Trophoblast cell (in vitro differentiated cells and primary cell): ENCODE measurements at regions not wholly inside any gene's neighbourhood (a gene's known extent, or its start where the extent isn't known, plus 50 kb on each side); places are given as distances from the start of the nearest gene placed in this dataset.
"Not testable (repeated sequence)": the region's sequence is repeated elsewhere in the genome, so short reads cannot be mapped to it uniquely, and the experiment has no call there.

Source experiments
- DNase-seq, 2 donors: peaks; one replicate each; pipeline ENCODE4 v3.0.0-alpha.2; 2016
- H2AFZ ChIP-seq: 2 replicates; pipeline ENCODE4 v1.6.1; 2013; ENCODE audit warnings: low read length, moderate library complexity, mild to moderate bottlenecking; ENCODE audit not compliant: insufficient read depth, poor library complexity
- H2AK5ac ChIP-seq: 2 replicates; pipeline ENCODE4 v1.6.1; 2013; ENCODE audit warnings: mild to moderate bottlenecking, low read length
- H2BK120ac ChIP-seq: 2 replicates; pipeline ENCODE4 v1.6.1; 2013; ENCODE audit warnings: low read length, mild to moderate bottlenecking, moderate library complexity; ENCODE audit not compliant: insufficient read depth, poor library complexity
- H2BK12ac ChIP-seq: 2 replicates; pipeline ENCODE4 v1.6.1; 2013; ENCODE audit warnings: mild to moderate bottlenecking, low read length, moderate library complexity
- H2BK5ac ChIP-seq: 2 replicates; pipeline ENCODE4 v1.6.1; 2013; ENCODE audit warnings: low read length, low read depth, moderate library complexity, mild to moderate bottlenecking; ENCODE audit not compliant: poor library complexity
- H3K14ac ChIP-seq: 2 replicates; pipeline ENCODE4 v1.6.1; 2013; ENCODE audit warnings: mild to moderate bottlenecking, low read length
- H3K18ac ChIP-seq: 2 replicates; pipeline ENCODE4 v1.6.1; 2013; ENCODE audit warnings: mild to moderate bottlenecking, low read length
- H3K23ac ChIP-seq: 2 replicates; pipeline ENCODE4 v1.6.1; 2013; ENCODE audit warnings: low read length
- H3K27ac ChIP-seq: 2 replicates; pipeline ENCODE4 v1.5.1; 2013; ENCODE audit warnings: low read depth, mild to moderate bottlenecking, inconsistent platforms, low read length, moderate library complexity
- H3K27me3 ChIP-seq: 2 replicates; pipeline ENCODE4 v1.6.1; 2013; ENCODE audit warnings: inconsistent platforms, mild to moderate bottlenecking, low read length, moderate library complexity; ENCODE audit not compliant: insufficient read depth
- H3K36me3 ChIP-seq, 2 experiments: 1 replicate in 1 of 2; 2 replicates in 1 of 2; pipeline ENCODE4 v1.6.1; 2013; ENCODE audit warnings: low read length in 2 of 2, mild to moderate bottlenecking in 2 of 2, moderate library complexity in 1 of 2; ENCODE audit not compliant: insufficient read depth in 2 of 2, control insufficient read depth in 1 of 2
- H3K4ac ChIP-seq: 2 replicates; pipeline ENCODE4 v1.6.1; 2013; ENCODE audit warnings: low read depth, mild to moderate bottlenecking, low read length, moderate library complexity
- H3K4me1 ChIP-seq, 2 experiments: 1 replicate in 1 of 2; 2 replicates in 1 of 2; pipeline ENCODE4 v1.6.1; 2013; ENCODE audit warnings: low read length in 2 of 2, mild to moderate bottlenecking in 2 of 2, moderate library complexity in 1 of 2; ENCODE audit not compliant: insufficient read depth in 2 of 2, control insufficient read depth in 1 of 2
- H3K4me2 ChIP-seq: 2 replicates; pipeline ENCODE4 v1.6.1; 2013; ENCODE audit warnings: inconsistent platforms, mild to moderate bottlenecking, low read length, moderate library complexity
- H3K4me3 ChIP-seq: 2 replicates; pipeline ENCODE4 v1.5.1; 2013; ENCODE audit warnings: mild to moderate bottlenecking, low read depth, low read length, inconsistent platforms
- H3K79me1 ChIP-seq: one replicate; pipeline ENCODE4 v1.6.1; 2013; ENCODE audit warnings: low read length
- H3K79me2 ChIP-seq: 2 replicates; pipeline ENCODE4 v1.6.1; 2013; ENCODE audit warnings: low read length, mild to moderate bottlenecking; ENCODE audit not compliant: control insufficient read depth, insufficient read depth, poor library complexity
- H3K9ac ChIP-seq: 2 replicates; pipeline ENCODE4 v1.6.1; 2013; ENCODE audit warnings: mild to moderate bottlenecking, low read length
- H3K9me3 ChIP-seq: 2 replicates; pipeline ENCODE4 v1.6.1; 2013; ENCODE audit warnings: low read depth, mild to moderate bottlenecking, control low read depth, inconsistent platforms, low read length; ENCODE audit not compliant: insufficient read depth
- H4K12ac ChIP-seq: 2 replicates; pipeline ENCODE4 v1.6.1; 2013; ENCODE audit warnings: low read depth, mild to moderate bottlenecking, low read length, moderate library complexity
- H4K8ac ChIP-seq: 2 replicates; pipeline ENCODE4 v1.6.1; 2013; ENCODE audit warnings: low read depth, mild to moderate bottlenecking, low read length, moderate library complexity
- H4K91ac ChIP-seq: one replicate; pipeline ENCODE4 v1.6.1; 2013; ENCODE audit warnings: low read depth, mild to moderate bottlenecking, low read length, moderate library complexity
- WGBS: extraction: QIAGEN DNeasy Blood & Tissue Kit; methylation state at CpG from one replicate; pipeline ENCODE4 v1.1.7; 2013; ENCODE audit warnings: missing lambda C conversion rate; ENCODE audit not compliant: insufficient read length, insufficient coverage; ENCODE audit errors: extremely low coverage; 5-methylcytosine and 5-hydroxymethylcytosine counted together

- no peak overlapping the region for H3K14ac ChIP-seq
- no peak overlapping the region for H3K18ac ChIP-seq
- H4K91ac ChIP-seq: no peak overlapping the region
- no peaks in the 10 kb centered on the region for H3K79me2 ChIP-seq
- no peak overlapping the region for H4K12ac ChIP-seq
- no peaks in the 10 kb centered on the region for H3K27me3 ChIP-seq
- no peak overlapping the region for H2BK5ac ChIP-seq
- H2AFZ ChIP-seq: no peak overlapping the region
- no peaks in the 10 kb centered on the region for H3K36me3 ChIP-seq
- H3K23ac ChIP-seq: no peak overlapping the region
- no peak overlapping the region for H3K4me3 ChIP-seq
- no peak overlapping the region for H2AK5ac ChIP-seq
- H3K4me2 ChIP-seq: no peak overlapping the region
- H2BK120ac ChIP-seq: no peak overlapping the region
- no peak overlapping the region for H3K9ac ChIP-seq
- no peak overlapping the region for H4K8ac ChIP-seq
- no peak overlapping the region for H3K4ac ChIP-seq
- H3K27ac ChIP-seq: no peak overlapping the region
- WGBS: no CpG with 5 or more reads among the region's 11 CpGs
- no peak overlapping the region for H2BK12ac ChIP-seq
- H3K9me3 ChIP-seq: peaks cover 2% of the 10 kb centered on the region
- H3K79me1 ChIP-seq: no peaks in the 10 kb centered on the region
- no peak for DNase-seq
- no peaks in the 10 kb centered on the region for H3K4me1 ChIP-seq
Observed at GRCh38 chr3:159679900-159680299, 308.7 kb upstream of the IL12A start.

- no CpG with 5 or more reads among the region's 5 CpGs for WGBS
- not testable (repeated sequence) for H2AFZ ChIP-seq, H3K4ac ChIP-seq, DNase-seq, H3K9me3 ChIP-seq, H4K8ac ChIP-seq, H4K12ac ChIP-seq, H3K23ac ChIP-seq, H3K14ac ChIP-seq, H3K4me2 ChIP-seq, H3K79me2 ChIP-seq, H4K91ac ChIP-seq, H3K79me1 ChIP-seq, H3K27me3 ChIP-seq, H2BK12ac ChIP-seq, H2BK5ac ChIP-seq, H2BK120ac ChIP-seq, H3K18ac ChIP-seq, H3K36me3 ChIP-seq, H3K9ac ChIP-seq, H3K4me3 ChIP-seq, H2AK5ac ChIP-seq, H3K27ac ChIP-seq, H3K4me1 ChIP-seq
Observed at GRCh38 chr3:159681717-159682116, 306.9 kb upstream of the IL12A start.

DNA sequence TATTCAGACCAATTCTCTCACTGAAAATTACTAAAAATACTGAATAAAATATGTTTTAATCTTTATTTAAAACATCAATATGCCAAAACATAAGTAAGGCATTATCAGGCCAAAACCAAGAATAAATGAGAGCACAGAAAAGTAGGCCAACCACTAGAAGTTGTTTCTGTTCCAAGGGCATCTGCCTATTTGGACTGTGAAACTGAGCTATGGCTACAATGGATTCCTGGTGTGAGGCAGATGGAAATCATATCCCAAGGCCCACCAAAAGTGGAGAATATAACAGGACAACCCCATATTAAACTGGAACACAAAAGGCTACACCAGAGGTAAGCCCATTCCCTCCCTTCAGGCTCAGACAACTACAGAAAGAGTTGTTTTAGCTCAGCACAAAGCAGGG, 302.8 kb upstream of the IL12A start:
- Histone ChIP-seq H2BK120ac (no peak overlapping the region), H3K4me2 (no peak overlapping the region), H3K4me1 (no peaks in the 10 kb centered on the region), H2BK12ac (no peak overlapping the region), H2AFZ (no peak overlapping the region), H3K9ac (no peak overlapping the region), H3K14ac (no peak overlapping the region), H3K27ac (no peak overlapping the region), H4K12ac (no peak overlapping the region), H3K18ac (no peak overlapping the region), H3K79me1 (no peaks in the 10 kb centered on the region), H4K8ac (no peak overlapping the region), H3K4me3 (no peak overlapping the region), H3K9me3 (no peaks in the 10 kb centered on the region), H3K79me2 (no peaks in the 10 kb centered on the region), H3K36me3 (no peaks in the 10 kb centered on the region), H2AK5ac (no peak overlapping the region), H3K23ac (no peak overlapping the region), H4K91ac (no peak overlapping the region), H3K4ac (no peak overlapping the region), H3K27me3 (no peaks in the 10 kb centered on the region), H2BK5ac (no peak overlapping the region)
- no peak for DNase-seq

GRCh38 chr3:159693226-159693625, 295.4 kb upstream of the IL12A start:
- WGBS: no CpG with 5 or more reads among the region's 4 CpGs
- no peak overlapping the region for H4K91ac ChIP-seq

More at GRCh38 chr3:159693226-159693625, 295.4 kb upstream of the IL12A start:
- Histone ChIP-seq H3K36me3 (no peaks in the 10 kb centered on the region), H2BK12ac (no peak overlapping the region), H2BK120ac (no peak overlapping the region), H3K27me3 (no peaks in the 10 kb centered on the region), H3K4me3 (no peak overlapping the region), H3K4me2 (no peak overlapping the region), H2AK5ac (no peak overlapping the region), H3K23ac (no peak overlapping the region), H3K18ac (no peak overlapping the region), H3K4ac (no peak overlapping the region), H4K8ac (no peak overlapping the region), H3K27ac (no peak overlapping the region), H4K12ac (no peak overlapping the region), H3K79me2 (no peaks in the 10 kb centered on the region), H2AFZ (no peak overlapping the region), H3K14ac (no peak overlapping the region), H3K9ac (no peak overlapping the region), H2BK5ac (no peak overlapping the region), H3K79me1 (no peaks in the 10 kb centered on the region), H3K4me1 (no peaks in the 10 kb centered on the region), H3K9me3 (no peaks in the 10 kb centered on the region)
- DNase-seq: no peak
